Stimulated activated CD4-positive, alpha-beta T cell treated with anti-CD3 and anti-CD28 coated beads, Interleukin-15, amount 100 ng/mL, for 1 hour (primary cell): ENCODE measurements at regions not wholly inside any gene's neighbourhood (a gene's known extent, or its start where the extent isn't known, plus 50 kb on each side); places are given as distances from the start of the nearest gene placed in this dataset.

Experiments used
- DNase-seq, 2 donors: peaks; one replicate each; pipeline ENCODE4 v3.0.0-alpha.2; 2020; ENCODE audit warnings: low read depth in 1 of 2, low spot score in 1 of 2

GRCh38 chr15:95921404-95921803 lies 409.1 kb upstream of the NR2F2 start:
- DNase-seq = no peak

GRCh38 chr15:95922431-95922830 lies 408.1 kb upstream of the NR2F2 start:
- DNase-seq = no peak

- DNase-seq = no peak
Observed at GRCh38 chr15:95923792-95924191, 406.7 kb upstream of the NR2F2 start.

GRCh38 chr15:95928822-95929221 lies 401.7 kb upstream of the NR2F2 start:
- no peak for DNase-seq

- DNase-seq = no peak
Observed at GRCh38 chr15:95929232-95929846, 401.2 kb upstream of the NR2F2 start.

GRCh38 chr15:95930659-95931375 lies 399.7 kb upstream of the NR2F2 start:
- DNase-seq = no peak

- no peak for DNase-seq
Observed at GRCh38 chr15:95931619-95932018, 398.9 kb upstream of the NR2F2 start.

GRCh38 chr15:95932141-95932540 lies 398.4 kb upstream of the NR2F2 start:
- no peak for DNase-seq

GRCh38 chr15:95932676-95933075 lies 397.8 kb upstream of the NR2F2 start:
- no peak for DNase-seq

- no peak for DNase-seq
Observed at GRCh38 chr15:95935852-95936251, 394.6 kb upstream of the NR2F2 start.

GRCh38 chr15:95937128-95937528 lies 393.4 kb upstream of the NR2F2 start:
- no peak for DNase-seq

GRCh38 chr15:95940431-95940985 lies 390.0 kb upstream of the NR2F2 start:
- DNase-seq = no peak

- no peak for DNase-seq
Observed at GRCh38 chr15:95944193-95944592, 386.3 kb upstream of the NR2F2 start.

GRCh38 chr15:95944661-95945255 lies 385.7 kb upstream of the NR2F2 start:
- no peak for DNase-seq

- no peak for DNase-seq
Observed at GRCh38 chr15:95946241-95946640, 384.3 kb upstream of the NR2F2 start.

GRCh38 chr15:95946926-95947325 lies 383.6 kb upstream of the NR2F2 start:
- DNase-seq = no peak

- no peak for DNase-seq
Observed at GRCh38 chr15:95948411-95948810, 382.1 kb upstream of the NR2F2 start.

GRCh38 chr15:95953032-95953431 lies 377.5 kb upstream of the NR2F2 start:
- no peak for DNase-seq

GRCh38 chr15:95957861-95958260 lies 372.6 kb upstream of the NR2F2 start:
- DNase-seq = no peak

- no peak for DNase-seq
Observed at GRCh38 chr15:95958382-95958781, 372.1 kb upstream of the NR2F2 start.

- no peak for DNase-seq
Observed at GRCh38 chr15:95968856-95969255, 361.6 kb upstream of the NR2F2 start.

GRCh38 chr15:95970326-95970725 lies 360.2 kb upstream of the NR2F2 start:
- DNase-seq = no peak
